Mucosa of descending colon (tissue), 3 donors: ENCODE measurements at regions not wholly inside any gene's neighbourhood (a gene's known extent, or its start where the extent isn't known, plus 50 kb on each side); places are given as distances from the start of the nearest gene placed in this dataset.

Source experiments
- ATAC-seq: fragments of 200-7000 bp; cut with Tn5 transposase; one replicate; pipeline ENCODE4 v1.9.1; 2020; ENCODE audit warnings: mild to moderate bottlenecking, moderate library complexity
- DNase-seq, 3 donors: peaks; one replicate each; pipeline ENCODE4 v3.0.0-alpha.2; 2020
- H3K36me3 ChIP-seq: fragments of 200-600 bp; one replicate; pipeline ENCODE4 v1.8.0; 2021; ENCODE audit warnings: low read depth, mild to moderate bottlenecking
- H3K4me1 ChIP-seq: fragments of 200-600 bp; one replicate; pipeline ENCODE4 v1.8.0; 2021; ENCODE audit warnings: low read depth, mild to moderate bottlenecking
- H3K4me3 ChIP-seq: fragments of 200-600 bp; one replicate; pipeline ENCODE4 v1.8.0; 2021; ENCODE audit warnings: mild to moderate bottlenecking
- H3K9me3 ChIP-seq: fragments of 200-600 bp; one replicate; pipeline ENCODE4 v1.8.0; 2021; ENCODE audit warnings: mild to moderate bottlenecking
- CTCF ChIP-seq: fragments of 200-600 bp; IDR thresholded peaks from one replicate; pipeline ENCODE4 v1.8.0; 2022; ENCODE audit warnings: antibody characterized with exemption, mild to moderate bottlenecking
- intact Hi-C, 2 donors: fragments of 100-400 bp; cut with DNase I in 1 of 2; cut with micrococcal nuclease in 1 of 2; formaldehyde crosslinking; loops; one replicate each; pipeline versions ENCODE4 v1.11.0 to v1.11.1; 2022; cut with DNase I, micrococcal nuclease
- donor health status: DM: no; HTN: no; CAD: no; lungs with moderate emphysema.
- donor health status: DM: no; HTN: no; CAD: no.
- donor health status: DM: no; HTN: yes; CAD: no.

DNA sequence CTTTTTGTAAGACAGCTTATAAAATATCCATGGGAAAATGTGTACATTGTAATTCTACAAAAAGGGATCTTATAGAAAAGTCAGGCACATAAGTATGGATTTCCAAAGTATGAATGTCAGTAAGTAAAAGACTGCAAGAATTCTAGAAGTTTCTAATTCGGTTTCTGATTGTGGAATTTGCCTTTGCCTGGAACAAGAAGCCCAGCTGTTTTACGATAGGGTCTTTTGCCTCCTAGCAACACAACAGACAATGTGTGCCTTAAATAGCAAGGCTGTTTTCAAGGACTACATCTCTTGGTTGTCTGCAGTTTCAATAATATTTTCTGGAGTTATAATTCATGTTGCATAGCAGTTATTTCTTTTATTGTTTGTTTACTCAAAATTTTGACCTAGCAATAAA, 312.9 kb downstream of the MTX2 start:
- no peak for TF ChIP-seq CTCF
- no peak for DNase-seq
- ATAC-seq: no peak
- intact Hi-C loops: no loop called here
- Histone ChIP-seq H3K4me1 (peaks cover 14% of the 10 kb centered on the region), H3K36me3 (no peaks in the 10 kb centered on the region), H3K4me3 (no peak overlapping the region), H3K9me3 (no peaks in the 10 kb centered on the region)

- DNase-seq (no peak), ATAC-seq (peak; percentile 53)
- peaks cover 14% of the 10 kb centered on the region for H3K4me1 ChIP-seq
- H3K4me3 ChIP-seq: no peak overlapping the region
- intact Hi-C loops: no loop called here
- no peaks in the 10 kb centered on the region for H3K9me3 ChIP-seq
- no peak for TF ChIP-seq CTCF
- no peaks in the 10 kb centered on the region for H3K36me3 ChIP-seq
Observed at GRCh38 chr2:176582990-176583481, 313.8 kb downstream of the MTX2 start.

- peak; percentile 42 for ATAC-seq
- peaks cover 14% of the 10 kb centered on the region for H3K4me1 ChIP-seq
- H3K9me3 ChIP-seq: no peaks in the 10 kb centered on the region
- TF ChIP-seq CTCF: no peak
- peak in 2 of 3 donors; percentile 12 to 31 for DNase-seq
- no peak overlapping the region for H3K4me3 ChIP-seq
- intact Hi-C loops: no loop called here
- H3K36me3 ChIP-seq: no peaks in the 10 kb centered on the region
Observed at GRCh38 chr2:176583607-176584006, 314.4 kb downstream of the MTX2 start.

- peak; percentile 80 for ATAC-seq
- H3K4me3 ChIP-seq: no peak overlapping the region
- TF ChIP-seq CTCF: no peak
- intact Hi-C loops: no loop called here
- no peaks in the 10 kb centered on the region for H3K9me3 ChIP-seq
- H3K4me1 ChIP-seq: peaks cover 14% of the 10 kb centered on the region
- no peaks in the 10 kb centered on the region for H3K36me3 ChIP-seq
- peak in 1 of 3 donors; percentile 11 for DNase-seq
Observed at GRCh38 chr2:176584333-176584732, 315.1 kb downstream of the MTX2 start.

DNA sequence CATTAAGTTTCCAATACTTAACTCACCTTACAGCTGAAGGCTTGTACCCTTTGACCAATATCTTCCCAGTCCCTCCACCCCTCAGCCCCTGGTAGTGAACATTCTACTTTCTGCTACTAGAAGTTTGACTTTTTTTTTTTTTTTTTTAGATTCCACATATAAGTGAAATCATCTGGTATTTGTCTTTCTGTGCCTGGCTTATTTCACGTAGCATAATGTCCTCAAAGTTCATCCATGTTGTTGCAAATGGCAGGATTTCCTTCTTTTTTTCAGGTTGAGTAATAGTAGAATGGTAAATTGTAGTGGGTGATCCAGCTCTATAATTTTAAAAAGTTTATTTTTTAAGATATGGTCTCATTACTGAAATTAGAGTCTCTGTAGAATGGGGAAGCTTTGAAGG, 316.0 kb downstream of the MTX2 start:
- no peak for DNase-seq
- intact Hi-C loops: no loop called here
- Histone ChIP-seq H3K4me1 (peaks cover 14% of the 10 kb centered on the region), H3K36me3 (no peaks in the 10 kb centered on the region), H3K9me3 (no peaks in the 10 kb centered on the region), H3K4me3 (no peak overlapping the region)
- no peak for TF ChIP-seq CTCF
- no peak for ATAC-seq

DNA sequence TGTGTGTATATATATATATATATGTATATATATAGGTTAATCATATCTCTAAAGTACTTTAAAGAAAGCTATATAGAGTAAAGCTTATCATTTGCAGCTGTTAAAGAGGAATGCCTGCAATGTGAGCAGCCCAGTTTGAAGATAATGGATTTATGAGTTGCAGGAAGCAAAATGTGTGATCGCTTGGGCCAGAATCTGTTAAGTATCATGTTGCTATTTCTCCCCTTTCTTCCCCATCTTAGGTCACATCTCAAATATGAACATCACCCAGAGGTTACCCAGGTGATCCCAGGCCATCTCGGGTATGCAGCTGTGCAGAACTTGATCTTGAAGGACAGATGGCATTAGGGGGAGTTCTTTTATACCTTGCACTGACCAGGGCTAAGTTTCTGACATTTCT, 316.5 kb downstream of the MTX2 start:
- H3K36me3 ChIP-seq: no peaks in the 10 kb centered on the region
- H3K9me3 ChIP-seq: no peaks in the 10 kb centered on the region
- intact Hi-C loops: no loop called here
- no peak for TF ChIP-seq CTCF
- DNase-seq (no peak), ATAC-seq (no peak)
- peaks cover 14% of the 10 kb centered on the region for H3K4me1 ChIP-seq
- H3K4me3 ChIP-seq: no peak overlapping the region
